ENCODE measurements at regions not wholly inside any gene's neighbourhood (a gene's known extent, or its start where the extent isn't known, plus 50 kb on each side); places are given as distances from the start of the nearest gene placed in this dataset.
A peak's percentile ranks its signal among the peaks of the same experiment; 100 is the strongest.
"Not testable (repeated sequence)": the region's sequence is repeated elsewhere in the genome, so short reads cannot be mapped to it uniquely, and the experiment has no call there.

- no peak for DNase-seq
Observed at GRCh38 chr10:100612601-100613595, 77.2 kb downstream of the HIF1AN start.

DNA sequence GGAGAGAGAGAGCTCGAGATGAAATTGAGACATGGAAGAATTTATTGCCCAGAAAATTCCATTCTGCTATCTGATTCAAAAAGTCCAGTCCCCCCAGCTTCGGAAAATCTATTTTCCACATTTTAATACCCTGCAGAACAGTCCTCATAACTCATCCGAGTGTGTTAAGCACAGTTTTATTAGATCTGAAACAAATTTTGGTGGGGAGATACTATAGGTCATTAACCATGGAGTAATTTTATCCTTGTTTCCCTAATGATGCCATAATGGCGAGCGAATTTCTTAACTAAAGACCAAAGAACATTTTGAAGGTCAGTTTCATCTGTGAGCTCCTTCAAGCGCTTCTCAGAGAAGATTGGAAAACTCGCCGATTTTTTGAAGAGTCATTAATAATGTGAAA, 78.1 kb downstream of the HIF1AN start:
- no peak for DNase-seq

DNA sequence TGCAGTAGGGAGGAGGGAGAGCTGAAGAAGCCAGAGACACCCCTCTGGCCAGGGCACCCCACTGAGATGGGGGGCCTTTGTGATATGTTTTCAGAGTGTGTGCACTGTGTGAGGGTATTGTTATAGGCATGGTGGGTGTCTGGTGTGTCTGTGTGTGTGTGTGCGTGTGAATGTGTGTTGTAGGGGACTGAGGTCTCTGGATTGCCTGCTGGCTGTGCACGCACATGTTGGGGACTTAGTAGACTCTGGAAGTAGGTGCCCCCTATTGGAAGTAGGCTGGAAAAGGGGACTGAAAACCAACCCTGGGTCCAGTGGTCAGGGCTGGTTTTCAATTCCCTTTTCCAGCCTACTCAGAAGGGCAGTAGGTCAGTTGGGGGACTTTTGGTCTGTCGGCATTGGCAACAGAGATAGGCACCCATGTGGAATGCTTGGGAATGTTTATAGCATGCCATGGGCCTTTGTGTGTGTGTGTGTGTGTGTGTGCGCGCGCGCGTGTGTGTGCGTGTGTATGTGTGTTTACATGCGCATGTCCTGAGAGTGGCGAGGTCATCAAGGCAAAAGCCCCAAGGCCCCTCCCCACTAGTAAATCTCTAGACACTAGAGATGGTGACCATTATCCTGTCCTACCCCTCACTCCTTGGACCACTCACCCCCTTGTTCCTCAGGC, 78.8 kb downstream of the HIF1AN start:
- DNase-seq: no peak

- DNase-seq: no peak
Observed at GRCh38 chr10:100615241-100615640, 79.5 kb downstream of the HIF1AN start.

DNA sequence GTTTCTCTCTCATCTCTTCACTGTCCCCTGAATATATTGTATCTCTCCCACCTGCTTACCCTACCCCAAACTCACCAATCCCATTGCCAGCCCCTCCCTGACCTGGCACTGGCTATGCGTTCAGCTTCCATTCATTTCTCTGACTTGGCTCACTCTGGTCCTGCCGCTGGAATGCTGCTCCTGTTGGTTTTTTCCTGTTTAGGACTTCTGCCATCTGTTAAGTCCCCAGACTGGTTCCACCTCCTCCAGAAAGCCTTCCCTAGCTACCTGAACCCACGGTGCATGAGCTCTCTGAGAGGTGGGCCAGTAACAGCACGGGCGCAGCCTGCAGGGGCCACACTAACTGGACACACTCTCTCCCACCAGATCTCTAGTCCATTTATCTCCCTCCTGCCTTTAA, 80.2 kb downstream of the HIF1AN start:
- DNase-seq: no peak

GRCh38 chr10:100618091-100618615, 82.4 kb downstream of the HIF1AN start:
- DNase-seq: no peak

DNA sequence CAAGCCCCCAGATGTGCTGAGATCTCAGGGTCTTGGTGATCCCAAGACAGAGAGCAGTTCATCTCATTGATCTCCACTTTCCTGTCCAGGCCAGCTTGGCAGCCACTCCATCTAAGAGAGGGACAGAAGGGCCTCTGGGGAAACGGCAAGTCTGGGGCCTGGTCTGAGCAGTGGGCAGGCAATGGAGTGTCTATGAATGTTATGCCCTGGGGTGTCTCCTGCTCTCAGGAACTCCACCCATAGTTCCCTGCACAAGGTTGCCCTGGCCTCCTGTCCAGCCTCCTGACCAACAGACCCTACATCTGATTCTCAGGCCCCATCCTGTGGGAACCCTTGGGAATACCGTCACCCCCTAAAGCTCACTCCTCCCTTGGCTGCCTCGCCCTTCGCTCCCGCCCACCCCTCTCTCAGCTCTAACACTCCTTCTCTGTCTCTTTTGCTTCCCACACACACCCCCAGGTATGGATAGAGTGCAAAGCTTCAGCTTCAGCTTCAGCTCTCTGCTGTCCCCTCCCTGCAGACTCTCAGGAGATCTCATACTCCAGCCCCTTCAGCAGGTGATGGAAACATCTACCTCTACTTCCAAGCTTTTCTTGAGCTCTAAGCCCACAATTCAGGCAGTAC, 83.0 kb downstream of the HIF1AN start:
- no peak for DNase-seq

DNA sequence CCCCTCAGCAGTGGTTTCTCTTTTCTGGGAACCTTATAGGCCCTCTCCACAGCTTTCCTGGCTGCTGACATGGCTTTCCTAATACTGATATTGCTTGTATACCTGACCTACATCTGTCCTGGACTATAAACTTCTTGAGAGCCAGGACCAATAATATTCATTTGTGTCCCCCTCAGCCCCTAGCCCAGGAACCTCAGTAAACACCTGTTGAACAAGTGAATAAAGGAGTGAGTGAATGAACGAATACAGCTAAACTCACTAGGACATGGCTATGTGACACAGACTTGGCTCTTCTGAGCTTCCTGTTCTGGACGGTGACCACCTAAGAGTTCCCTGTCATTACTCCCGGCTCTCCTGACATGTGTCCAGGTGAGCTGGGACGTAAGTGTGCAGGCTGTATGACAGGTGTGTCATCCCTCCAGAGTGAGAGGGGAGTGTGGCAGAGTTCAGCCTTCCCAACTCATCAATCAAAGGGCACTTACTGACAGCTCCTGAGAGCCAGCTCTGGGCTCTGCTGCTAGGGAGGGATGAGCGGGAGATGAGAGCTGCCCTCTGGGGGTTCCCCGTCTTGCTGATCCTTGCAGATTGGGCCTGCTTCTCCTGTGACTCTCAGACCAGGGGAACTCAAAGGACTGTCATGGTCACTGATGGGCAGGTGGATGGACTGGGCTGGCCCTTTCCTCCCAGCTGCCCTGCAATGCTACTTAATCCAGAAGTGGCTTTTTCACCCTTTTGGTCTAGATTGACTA, 84.5 kb downstream of the HIF1AN start:
- DNase-seq: no peak

- no peak for DNase-seq
Observed at GRCh38 chr10:100621360-100622205, 85.8 kb downstream of the HIF1AN start.

DNA sequence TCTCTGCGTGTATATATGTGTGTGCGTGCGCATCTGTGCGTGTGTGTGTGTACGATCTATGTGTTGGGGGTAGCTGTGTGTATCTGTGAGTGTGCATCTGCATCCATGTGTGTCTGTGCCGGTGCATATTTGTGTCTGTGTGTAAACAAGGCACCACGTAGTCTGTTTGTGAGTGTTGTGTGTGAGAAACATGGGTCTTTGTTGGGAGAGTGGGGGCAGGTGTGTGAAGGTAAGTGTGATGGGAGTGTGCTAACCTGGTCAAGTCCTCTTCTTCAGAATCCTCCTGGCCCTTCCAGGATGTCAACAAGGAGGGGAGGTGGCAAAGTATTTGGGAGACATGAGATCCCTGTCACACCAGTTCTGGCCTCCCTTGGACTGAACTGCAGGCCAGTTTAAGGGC, 87.2 kb downstream of the HIF1AN start:
- DNase-seq: no peak

- no peak for DNase-seq
Observed at GRCh38 chr10:100623521-100624230, 87.9 kb downstream of the HIF1AN start.

DNA sequence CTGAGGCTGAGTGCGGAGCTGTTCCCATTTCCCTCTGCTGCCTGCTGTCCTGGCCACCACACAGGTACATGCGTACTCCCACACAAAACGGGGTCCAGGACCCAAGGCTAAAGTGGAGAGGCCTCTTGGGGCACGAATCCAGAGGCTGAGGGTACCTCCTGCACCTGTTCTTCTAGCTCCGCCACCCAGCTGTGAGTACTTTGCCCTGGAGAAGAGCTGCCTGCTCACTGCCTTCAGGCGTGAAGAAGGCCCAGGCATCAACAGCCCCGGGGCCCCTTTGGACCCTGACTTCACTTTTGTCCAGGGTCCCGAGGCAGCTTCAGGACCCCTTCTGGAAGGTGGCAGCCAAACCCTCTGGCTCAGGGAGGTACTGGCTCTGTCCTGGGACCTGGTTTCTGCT, 88.6 kb downstream of the HIF1AN start:
- no peak for DNase-seq

DNA sequence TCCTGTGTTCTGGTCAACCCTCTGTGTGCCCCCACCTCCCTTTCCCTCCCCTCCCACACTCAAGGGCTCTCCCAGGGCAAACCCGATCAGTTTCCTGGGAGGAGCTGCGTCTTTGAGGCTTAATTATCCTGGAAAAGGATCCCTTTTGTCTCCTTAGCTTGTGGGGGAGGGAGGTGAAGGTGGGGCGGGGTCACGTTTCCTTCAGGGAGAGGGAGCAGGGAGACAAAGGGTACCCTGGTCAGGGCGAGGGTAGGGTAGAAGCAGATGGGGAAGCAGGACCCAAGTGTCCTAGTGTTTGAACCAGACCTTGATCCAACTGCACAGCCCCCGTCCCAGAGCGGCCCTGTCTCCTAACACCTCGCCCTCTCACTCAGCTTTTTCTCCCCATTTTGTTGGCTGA, 90.1 kb downstream of the HIF1AN start:
- no peak for DNase-seq

DNA sequence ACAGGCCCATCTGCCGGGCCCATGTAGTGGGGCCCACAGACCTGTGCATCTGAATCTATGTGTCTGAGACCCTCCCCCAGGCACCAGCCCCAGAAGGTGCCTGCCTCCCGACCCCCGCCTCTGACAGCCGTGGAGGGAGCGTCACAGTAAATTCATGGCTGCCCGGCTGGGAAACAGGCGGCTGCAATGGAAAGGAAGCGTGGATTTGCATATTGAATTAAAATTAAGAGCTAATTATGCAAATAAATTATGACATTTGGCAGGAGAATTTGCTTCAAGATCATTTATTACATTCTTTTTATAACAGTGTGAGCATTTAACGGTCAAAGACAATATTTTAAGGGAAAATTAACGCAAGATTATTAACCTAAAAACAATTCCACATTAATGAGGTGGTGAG, 92.3 kb downstream of the HIF1AN start:
- no peak for DNase-seq

DNA sequence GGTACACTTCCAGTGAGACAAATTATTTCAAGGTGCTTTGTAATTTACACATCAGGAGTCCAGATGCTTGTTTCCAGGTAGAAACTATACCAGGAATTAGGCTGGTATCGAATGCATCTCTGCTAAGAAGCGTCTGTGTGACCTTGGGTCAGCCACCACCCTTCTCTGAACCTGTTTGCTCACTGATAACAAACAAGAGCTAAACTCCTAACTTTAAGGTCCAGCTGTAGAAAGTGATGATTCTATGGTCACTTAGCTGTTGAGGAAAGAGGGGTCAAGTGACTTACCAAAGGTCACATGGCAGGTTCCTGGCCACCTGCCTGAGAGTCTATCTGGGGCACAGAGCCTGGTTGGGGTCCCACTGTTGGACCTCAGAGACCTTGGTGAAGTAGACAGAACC, 95.4 kb downstream of the HIF1AN start:
- no peak for DNase-seq

GRCh38 chr10:100632027-100632426, 96.3 kb downstream of the HIF1AN start:
- DNase-seq: no peak

DNA sequence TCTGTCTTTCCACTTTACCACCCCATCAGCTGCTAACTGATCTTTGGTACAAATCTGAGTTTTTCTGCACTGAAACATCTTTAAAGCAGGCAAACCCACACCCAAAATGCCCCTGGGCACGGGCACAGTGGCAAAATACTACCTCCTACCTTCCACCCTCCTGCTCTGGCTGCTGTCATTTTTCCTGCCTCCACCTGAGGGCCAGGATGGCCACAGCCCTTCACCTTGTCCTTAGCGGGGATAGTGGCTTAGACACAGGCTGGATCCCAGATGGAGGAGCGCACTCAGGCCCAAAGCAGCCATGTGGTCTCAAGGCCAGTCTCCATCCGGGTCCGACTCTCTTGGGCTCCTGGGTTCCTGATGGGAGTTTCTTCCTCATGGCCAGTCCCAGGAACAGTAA, 98.3 kb downstream of the HIF1AN start:
- no peak for DNase-seq

DNA sequence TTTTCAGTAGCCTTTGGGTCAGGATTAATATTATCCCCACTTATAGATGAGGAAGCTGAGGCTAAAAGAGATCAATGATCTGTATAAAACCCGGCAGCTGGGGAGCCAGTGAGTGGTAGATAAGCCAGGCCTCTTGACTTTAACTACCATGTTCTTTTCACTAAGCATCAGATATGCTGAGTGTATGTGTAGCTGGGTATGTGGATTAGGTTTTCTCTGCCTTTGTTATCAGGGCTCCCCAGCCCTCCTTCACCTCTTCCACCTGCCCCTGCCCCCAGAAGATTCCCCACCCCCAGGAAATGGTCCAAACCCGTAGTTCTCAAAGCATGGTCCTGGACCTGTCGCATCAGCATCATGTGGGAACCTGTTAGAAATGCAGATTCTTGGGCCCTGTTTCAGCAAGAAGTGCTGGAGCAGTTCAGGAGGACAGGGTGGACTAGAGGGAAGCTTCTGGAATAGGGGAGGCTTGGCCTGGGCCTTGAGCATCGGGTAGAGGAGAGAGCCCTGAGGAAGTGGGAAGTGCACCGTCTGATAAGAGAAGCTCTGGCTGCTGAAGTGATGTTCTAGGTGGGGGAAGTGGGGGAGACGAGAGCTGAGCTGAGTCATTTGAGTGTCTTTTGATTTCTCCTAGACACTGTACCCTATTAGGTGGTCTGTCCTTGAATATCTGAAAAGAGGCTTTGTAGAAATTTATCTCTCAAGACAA, 101.3 kb downstream of the HIF1AN start:
- no peak for DNase-seq

GRCh38 chr10:100637785-100638184, 102.0 kb downstream of the HIF1AN start:
- peak in 1 of 2 experiments; percentile 15 for DNase-seq

- not testable (repeated sequence) for DNase-seq
Observed at GRCh38 chr10:100638969-100639368, 103.2 kb downstream of the HIF1AN start.
